Astrocyte (in vitro differentiated cells and primary cell): ENCODE measurements at regions not wholly inside any gene's neighbourhood (a gene's known extent, or its start where the extent isn't known, plus 50 kb on each side); places are given as distances from the start of the nearest gene placed in this dataset.

Source experiments
- CTCF ChIP-seq: IDR thresholded peaks from 2 replicates; pipeline ENCODE4 v1.5.1; 2011; ENCODE audit warnings: low read depth, mild to moderate bottlenecking, inconsistent platforms, low read length, moderate library complexity; ENCODE audit not compliant: insufficient read depth
- EZH2 ChIP-seq: IDR thresholded peaks from 2 replicates; pipeline ENCODE4 v1.6.1; 2012; ENCODE audit warnings: mild to moderate bottlenecking, low read length, inconsistent platforms; ENCODE audit not compliant: insufficient read depth

GRCh38 chr12:41910578-41911320 lies 233.9 kb downstream of the GXYLT1 start:
- TF ChIP-seq CTCF (no peak), EZH2 (no peak)
